Prostate gland (tissue), 2 donors: ENCODE measurements at regions not wholly inside any gene's neighbourhood (a gene's known extent, or its start where the extent isn't known, plus 50 kb on each side); places are given as distances from the start of the nearest gene placed in this dataset.

Experiments
- POLR2A ChIP-seq: fragments of 450-650 bp; IDR thresholded peaks from one replicate; pipeline ENCODE4 v1.6.1; 2016; ENCODE audit warnings: antibody characterized with exemption, mild to moderate bottlenecking
- POLR2AphosphoS5 ChIP-seq: sonication (generic); formaldehyde crosslinking; IDR thresholded peaks from one replicate; pipeline ENCODE4 v1.6.1; 2017; ENCODE audit warnings: antibody characterized with exemption
- TF ChIP-seq, protein P1 (sequence below), 4 experiments: fragments of 200-600 bp in 2 of 4; fragments of 450-650 bp in 2 of 4; sonication (generic) in 2 of 4; IDR thresholded peaks; 1 replicate in 3 of 4; 2 replicates in 1 of 4; pipeline ENCODE4 v1.5.1; 2016 to 2019; ENCODE audit warnings: antibody characterized with exemption in 4 of 4, mild to moderate bottlenecking in 2 of 4, moderate library complexity in 2 of 4

DNA sequence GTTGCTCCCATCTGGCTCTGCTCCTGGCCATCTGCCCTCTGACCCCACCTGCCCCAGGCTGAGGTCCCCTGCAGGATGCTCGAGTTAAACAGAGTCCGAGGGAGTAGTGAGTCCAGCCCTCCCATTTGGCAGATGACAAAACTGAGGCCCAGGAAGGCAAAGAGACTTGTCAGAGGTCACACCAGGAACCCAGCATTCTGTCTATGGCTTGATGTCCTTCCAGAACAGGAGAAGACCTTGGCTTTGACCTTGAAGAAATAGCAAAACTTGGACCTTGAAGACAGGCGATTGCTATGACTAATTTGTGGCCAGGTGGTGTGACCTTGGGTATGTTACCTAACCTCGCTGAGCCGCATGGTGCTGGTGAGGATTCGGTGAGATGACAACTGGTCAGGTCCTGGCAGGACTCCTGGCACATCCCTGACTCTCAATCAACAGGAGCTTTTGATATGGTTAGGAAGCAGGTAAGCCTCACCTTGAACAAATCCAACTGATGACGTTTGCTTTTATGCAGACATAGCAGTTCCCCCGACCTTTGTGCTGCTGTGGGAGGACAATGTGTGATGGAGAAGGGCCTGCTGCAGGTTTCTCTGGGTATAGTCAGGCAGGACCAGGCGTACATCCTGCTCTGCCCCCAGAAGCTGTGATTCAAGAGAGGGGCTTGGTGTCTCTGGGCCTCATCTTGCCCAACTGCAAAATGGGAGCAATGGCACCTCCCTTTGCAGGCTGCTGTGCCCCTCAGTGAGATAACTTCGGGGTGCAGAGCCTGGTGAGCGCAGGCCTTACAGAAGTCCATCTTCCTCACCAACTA, 198.7 kb downstream of the C9orf50 start:
- TF ChIP-seq, protein P1, sequence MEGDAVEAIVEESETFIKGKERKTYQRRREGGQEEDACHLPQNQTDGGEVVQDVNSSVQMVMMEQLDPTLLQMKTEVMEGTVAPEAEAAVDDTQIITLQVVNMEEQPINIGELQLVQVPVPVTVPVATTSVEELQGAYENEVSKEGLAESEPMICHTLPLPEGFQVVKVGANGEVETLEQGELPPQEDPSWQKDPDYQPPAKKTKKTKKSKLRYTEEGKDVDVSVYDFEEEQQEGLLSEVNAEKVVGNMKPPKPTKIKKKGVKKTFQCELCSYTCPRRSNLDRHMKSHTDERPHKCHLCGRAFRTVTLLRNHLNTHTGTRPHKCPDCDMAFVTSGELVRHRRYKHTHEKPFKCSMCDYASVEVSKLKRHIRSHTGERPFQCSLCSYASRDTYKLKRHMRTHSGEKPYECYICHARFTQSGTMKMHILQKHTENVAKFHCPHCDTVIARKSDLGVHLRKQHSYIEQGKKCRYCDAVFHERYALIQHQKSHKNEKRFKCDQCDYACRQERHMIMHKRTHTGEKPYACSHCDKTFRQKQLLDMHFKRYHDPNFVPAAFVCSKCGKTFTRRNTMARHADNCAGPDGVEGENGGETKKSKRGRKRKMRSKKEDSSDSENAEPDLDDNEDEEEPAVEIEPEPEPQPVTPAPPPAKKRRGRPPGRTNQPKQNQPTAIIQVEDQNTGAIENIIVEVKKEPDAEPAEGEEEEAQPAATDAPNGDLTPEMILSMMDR (IDR thresholded peaks at IDR 0.05) = no peak
- TF ChIP-seq POLR2A (no peak), POLR2AphosphoS5 (no peak)
